ENCODE measurements at regions not wholly inside any gene's neighbourhood (a gene's known extent, or its start where the extent isn't known, plus 50 kb on each side); places are given as distances from the start of the nearest gene placed in this dataset.
A peak's percentile ranks its signal among the peaks of the same experiment; 100 is the strongest.

GRCh38 chrX:39808471-39808917 is 289.3 kb downstream of the BCOR start:
- Histone ChIP-seq H3K36me3 (ENCODE audit: control insufficient read depth, insufficient read depth, low read length) (no peaks in the 10 kb centered on the region), H3K27me3 (ENCODE audit: control insufficient read depth, insufficient read depth, low read length) (no peaks in the 10 kb centered on the region), H3K4me3 (ENCODE audit: low read depth, low read length) (no peak overlapping the region)
- no peak for TF ChIP-seq CTCF (IDR thresholded peaks at IDR 0.05; ENCODE audit: insufficient read depth, low read length, poor library complexity, severe bottlenecking)
- DNase-seq (ENCODE audit: low read depth), result peak; percentile 25

GRCh38 chrX:39809331-39809730 is 288.4 kb downstream of the BCOR start:
- peak; percentile 18 for DNase-seq (ENCODE audit: low read depth)
- no peak overlapping the region for H3K4me3 ChIP-seq (ENCODE audit: low read depth, low read length)
- H3K27me3 ChIP-seq (ENCODE audit: control insufficient read depth, insufficient read depth, low read length), result no peaks in the 10 kb centered on the region
- TF ChIP-seq CTCF (IDR thresholded peaks at IDR 0.05; ENCODE audit: insufficient read depth, low read length, poor library complexity, severe bottlenecking), result no peak
- H3K36me3 ChIP-seq (ENCODE audit: control insufficient read depth, insufficient read depth, low read length), result no peaks in the 10 kb centered on the region

- Histone ChIP-seq H3K36me3 (ENCODE audit: control insufficient read depth, insufficient read depth, low read length) (no peaks in the 10 kb centered on the region), H3K4me3 (ENCODE audit: low read depth, low read length) (no peak overlapping the region), H3K27me3 (ENCODE audit: control insufficient read depth, insufficient read depth, low read length) (no peaks in the 10 kb centered on the region)
- no peak for DNase-seq (ENCODE audit: low read depth)
- TF ChIP-seq CTCF (IDR thresholded peaks at IDR 0.05; ENCODE audit: insufficient read depth, low read length, poor library complexity, severe bottlenecking), result no peak
Measured at GRCh38 chrX:39810901-39811300, 286.9 kb downstream of the BCOR start.

- no peak for TF ChIP-seq CTCF (IDR thresholded peaks at IDR 0.05; ENCODE audit: insufficient read depth, low read length, poor library complexity, severe bottlenecking)
- Histone ChIP-seq H3K4me3 (ENCODE audit: low read depth, low read length) (no peak overlapping the region), H3K27me3 (ENCODE audit: control insufficient read depth, insufficient read depth, low read length) (no peaks in the 10 kb centered on the region), H3K36me3 (ENCODE audit: control insufficient read depth, insufficient read depth, low read length) (no peaks in the 10 kb centered on the region)
- no peak for DNase-seq (ENCODE audit: low read depth)
Measured at GRCh38 chrX:39811376-39811775, 286.4 kb downstream of the BCOR start.

- no peak for TF ChIP-seq CTCF (IDR thresholded peaks at IDR 0.05; ENCODE audit: insufficient read depth, low read length, poor library complexity, severe bottlenecking)
- Histone ChIP-seq H3K4me3 (ENCODE audit: low read depth, low read length) (no peak overlapping the region), H3K27me3 (ENCODE audit: control insufficient read depth, insufficient read depth, low read length) (no peaks in the 10 kb centered on the region), H3K36me3 (ENCODE audit: control insufficient read depth, insufficient read depth, low read length) (no peaks in the 10 kb centered on the region)
- no peak for DNase-seq (ENCODE audit: low read depth)
Measured at GRCh38 chrX:39813631-39814277, 284.0 kb downstream of the BCOR start.

- H3K27me3 ChIP-seq (ENCODE audit: control insufficient read depth, insufficient read depth, low read length), result no peaks in the 10 kb centered on the region
Measured at GRCh38 chrX:39814391-39814790, 283.4 kb downstream of the BCOR start.

More at GRCh38 chrX:39814391-39814790, 283.4 kb downstream of the BCOR start:
- Histone ChIP-seq H3K36me3 (ENCODE audit: control insufficient read depth, insufficient read depth, low read length) (no peaks in the 10 kb centered on the region), H3K4me3 (ENCODE audit: low read depth, low read length) (no peak overlapping the region)
- no peak for DNase-seq (ENCODE audit: low read depth)
- peak; percentile 34 for TF ChIP-seq CTCF (IDR thresholded peaks at IDR 0.05; ENCODE audit: insufficient read depth, low read length, poor library complexity, severe bottlenecking)
